SU-DHL-6 (cell line): ENCODE measurements at regions not wholly inside any gene's neighbourhood (a gene's known extent, or its start where the extent isn't known, plus 50 kb on each side); places are given as distances from the start of the nearest gene placed in this dataset.

Experiments
- CTCF ChIP-seq: fragments of 200-600 bp; sonication (generic); IDR thresholded peaks from one replicate; pipeline ENCODE4 v1.5.1; 2017; ENCODE audit warnings: antibody characterized with exemption, mild to moderate bottlenecking, low read length, moderate library complexity; ENCODE audit not compliant: insufficient read depth, poor library complexity, severe bottlenecking
- EZH2phosphoT487 ChIP-seq: fragments of 200-600 bp; sonication (generic), shearing (Covaris generic); conservative IDR thresholded peaks from 2 replicates; pipeline ENCODE4 v1.6.1; 2018; ENCODE audit warnings: mild to moderate bottlenecking, antibody characterized with exemption, low read length, moderate library complexity, mixed read lengths

GRCh38 chr16:51030516-51030915 lies 120.6 kb downstream of the SALL1 start:
- TF ChIP-seq CTCF = no peak
- TF ChIP-seq EZH2phosphoT487 = no peak
